GM13977 (cell line): ENCODE measurements at regions not wholly inside any gene's neighbourhood (a gene's known extent, or its start where the extent isn't known, plus 50 kb on each side); places are given as distances from the start of the nearest gene placed in this dataset.
"Not testable (repeated sequence)": the region's sequence is repeated elsewhere in the genome, so short reads cannot be mapped to it uniquely, and the experiment has no call there.

Source experiments
- DNase-seq: peaks from one replicate; pipeline ENCODE4 v3.0.0; 2012; ENCODE audit warnings: low spot score
- in situ Hi-C: fragments of 300-500 bp; cut with MboI; formaldehyde crosslinking; loops from one replicate; pipeline ENCODE4 v1.12.0; 2022; ENCODE audit warnings: low sequenced_read_pairs, low pct_unique_long_range_greater_than_20kb, mixed read lengths, inconsistent platforms; ENCODE audit not compliant: unreplicated experiment
- TF ChIP-seq, protein P1 (sequence below): IDR thresholded peaks from 2 replicates; pipeline ENCODE4 v1.5.1; 2012; ENCODE audit warnings: mild to moderate bottlenecking, control low read depth; ENCODE audit not compliant: insufficient read depth; ENCODE audit errors: extremely low read depth, missing control alignments

DNA sequence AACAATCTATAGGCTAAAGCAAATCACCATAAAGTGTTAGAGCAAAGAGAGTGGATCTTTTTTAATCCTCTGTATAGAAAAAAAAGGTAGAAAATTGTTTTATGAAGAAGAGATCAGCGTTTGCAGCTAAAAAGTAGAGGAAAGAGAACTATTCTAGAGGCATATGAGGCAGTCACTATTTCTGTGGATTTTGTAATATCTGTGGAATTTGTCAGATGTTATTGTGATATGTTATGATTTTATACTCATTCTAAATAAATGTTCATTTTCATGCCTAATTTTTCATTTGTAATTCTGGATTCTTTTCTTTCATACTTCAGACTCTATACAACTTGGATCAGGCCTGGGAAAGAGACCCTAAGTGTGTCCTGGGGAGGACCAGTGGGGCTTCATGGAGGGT lies 295.0 kb upstream of the LYZL1 start:
- TF ChIP-seq, protein P1, sequence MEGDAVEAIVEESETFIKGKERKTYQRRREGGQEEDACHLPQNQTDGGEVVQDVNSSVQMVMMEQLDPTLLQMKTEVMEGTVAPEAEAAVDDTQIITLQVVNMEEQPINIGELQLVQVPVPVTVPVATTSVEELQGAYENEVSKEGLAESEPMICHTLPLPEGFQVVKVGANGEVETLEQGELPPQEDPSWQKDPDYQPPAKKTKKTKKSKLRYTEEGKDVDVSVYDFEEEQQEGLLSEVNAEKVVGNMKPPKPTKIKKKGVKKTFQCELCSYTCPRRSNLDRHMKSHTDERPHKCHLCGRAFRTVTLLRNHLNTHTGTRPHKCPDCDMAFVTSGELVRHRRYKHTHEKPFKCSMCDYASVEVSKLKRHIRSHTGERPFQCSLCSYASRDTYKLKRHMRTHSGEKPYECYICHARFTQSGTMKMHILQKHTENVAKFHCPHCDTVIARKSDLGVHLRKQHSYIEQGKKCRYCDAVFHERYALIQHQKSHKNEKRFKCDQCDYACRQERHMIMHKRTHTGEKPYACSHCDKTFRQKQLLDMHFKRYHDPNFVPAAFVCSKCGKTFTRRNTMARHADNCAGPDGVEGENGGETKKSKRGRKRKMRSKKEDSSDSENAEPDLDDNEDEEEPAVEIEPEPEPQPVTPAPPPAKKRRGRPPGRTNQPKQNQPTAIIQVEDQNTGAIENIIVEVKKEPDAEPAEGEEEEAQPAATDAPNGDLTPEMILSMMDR: no peak
- no peak for DNase-seq
- in situ Hi-C loops: loop anchor here (10.0 kb wide), 1 partner anchor 329 kb away; no protein-coding TSS in a partner anchor

DNA sequence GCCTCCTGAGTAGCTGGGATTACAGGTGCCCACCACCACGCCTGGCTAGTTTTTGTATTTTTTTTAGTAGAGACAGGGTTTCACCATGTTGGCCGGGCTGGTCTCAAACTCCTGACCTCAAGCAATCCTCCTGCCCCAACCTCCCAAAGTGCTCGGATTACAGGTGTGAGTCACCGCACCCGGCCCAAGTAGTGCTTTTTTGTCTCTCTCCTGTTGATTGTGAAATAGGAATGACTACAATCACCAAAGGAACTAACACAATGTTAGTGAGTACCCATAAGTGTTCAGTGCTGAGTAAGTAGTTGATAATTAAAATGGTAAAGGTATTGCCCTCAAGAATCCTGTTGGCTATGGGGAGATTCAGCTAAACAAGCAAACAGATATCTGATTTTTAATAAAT lies 294.1 kb upstream of the LYZL1 start:
- not testable (repeated sequence) for DNase-seq
- in situ Hi-C loops: loop anchor here (10.0 kb wide), 1 partner anchor 330 kb away; no protein-coding TSS in a partner anchor

DNA sequence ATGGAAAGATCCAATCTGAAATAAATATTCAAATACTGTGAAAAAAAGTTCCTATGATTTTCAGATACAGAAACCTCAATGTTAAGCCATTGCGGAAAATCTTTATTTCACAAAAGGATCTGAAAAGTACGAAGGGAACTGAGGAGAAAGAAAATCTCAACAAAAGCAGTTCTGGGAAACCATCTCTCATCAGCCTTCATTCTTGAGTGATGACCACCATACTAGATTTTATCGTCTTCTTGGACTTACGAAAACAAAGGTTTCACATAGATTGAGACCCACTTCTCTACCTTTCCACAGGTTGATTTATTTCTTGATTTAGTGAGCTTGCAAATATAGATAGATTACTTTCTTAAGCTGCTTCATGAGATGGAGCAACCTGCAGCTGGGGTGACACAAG lies 293.4 kb upstream of the LYZL1 start:
- in situ Hi-C loops: loop anchor here (10.0 kb wide), 1 partner anchor 331 kb away; no protein-coding TSS in a partner anchor
- no peak for DNase-seq
- TF ChIP-seq, protein P1: no peak

DNA sequence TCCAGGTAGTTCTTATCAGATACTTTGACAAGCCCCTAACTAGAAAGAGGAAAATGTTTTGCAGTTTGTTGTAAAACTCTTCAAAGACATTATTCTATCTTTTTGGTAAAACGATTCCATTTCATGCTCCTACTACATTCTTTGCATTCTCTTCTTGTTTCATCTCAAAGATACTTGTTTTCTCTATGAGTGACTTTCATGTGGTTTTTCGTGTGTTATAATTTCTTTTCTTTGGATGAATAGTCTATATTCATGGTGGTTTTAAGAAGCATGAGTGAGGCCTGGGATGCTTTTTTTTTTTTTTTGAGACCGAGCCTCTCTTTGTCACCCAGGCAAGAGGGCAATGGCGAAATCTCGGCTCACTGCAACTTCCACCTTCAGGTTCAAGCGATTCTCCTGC lies 292.5 kb upstream of the LYZL1 start:
- DNase-seq: no peak
- TF ChIP-seq, protein P1: no peak
- in situ Hi-C loops: loop anchor here (10.0 kb wide), 1 partner anchor 332 kb away; no protein-coding TSS in a partner anchor

DNA sequence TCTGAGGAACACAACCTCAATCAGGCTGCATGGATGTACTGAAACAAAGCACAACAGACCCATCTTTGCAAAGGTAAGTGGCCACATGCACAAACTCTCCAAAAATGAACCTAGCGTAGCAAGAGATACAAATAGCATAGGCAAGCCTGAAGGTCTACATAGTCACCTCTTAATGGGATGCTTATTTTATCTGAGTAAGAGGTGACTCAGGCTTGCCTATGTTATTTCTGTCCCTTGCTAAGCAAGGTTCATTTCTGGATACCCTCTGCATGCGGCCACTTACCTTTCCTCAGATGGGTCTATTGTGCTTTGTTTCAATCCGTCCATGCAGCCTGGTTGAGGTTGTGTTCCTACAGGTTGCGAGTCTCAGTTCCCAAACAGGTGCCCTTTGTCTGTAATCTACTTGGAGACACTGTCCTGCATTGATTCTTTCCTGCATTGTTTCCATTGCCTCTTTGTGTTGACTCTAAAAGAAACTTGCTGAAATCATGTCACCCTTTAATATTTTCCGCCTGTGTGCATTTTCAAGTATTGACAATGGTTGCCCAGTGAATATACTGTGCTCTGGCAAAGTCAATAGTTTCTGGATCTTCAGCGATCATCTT lies 291.8 kb upstream of the LYZL1 start:
- no peak for DNase-seq
- in situ Hi-C loops: loop anchor here (10.0 kb wide), 1 partner anchor 332 kb away; no protein-coding TSS in a partner anchor
- TF ChIP-seq, protein P1: no peak

DNA sequence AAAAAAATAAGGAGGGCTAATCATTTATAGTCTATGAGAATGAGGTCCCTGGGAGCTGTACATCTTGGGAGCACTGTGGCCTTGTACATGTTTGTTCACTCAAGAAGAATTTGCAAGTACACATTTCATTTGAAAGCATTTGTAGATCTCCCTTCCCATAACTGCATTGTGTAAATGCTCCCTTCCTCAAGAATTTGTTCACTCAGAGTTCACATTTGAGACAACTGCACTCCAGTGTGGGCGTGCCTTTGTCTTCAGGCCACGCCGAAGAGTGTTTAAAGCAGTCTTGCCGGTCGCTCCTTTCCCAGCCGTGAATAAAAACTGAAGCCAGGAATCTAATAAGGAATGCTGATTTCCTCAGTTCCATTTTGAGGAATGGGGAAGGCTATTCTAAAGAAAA lies 291.1 kb upstream of the LYZL1 start:
- DNase-seq: no peak
- in situ Hi-C loops: loop anchor here (10.0 kb wide), 1 partner anchor 333 kb away; no protein-coding TSS in a partner anchor
- TF ChIP-seq, protein P1: no peak

DNA sequence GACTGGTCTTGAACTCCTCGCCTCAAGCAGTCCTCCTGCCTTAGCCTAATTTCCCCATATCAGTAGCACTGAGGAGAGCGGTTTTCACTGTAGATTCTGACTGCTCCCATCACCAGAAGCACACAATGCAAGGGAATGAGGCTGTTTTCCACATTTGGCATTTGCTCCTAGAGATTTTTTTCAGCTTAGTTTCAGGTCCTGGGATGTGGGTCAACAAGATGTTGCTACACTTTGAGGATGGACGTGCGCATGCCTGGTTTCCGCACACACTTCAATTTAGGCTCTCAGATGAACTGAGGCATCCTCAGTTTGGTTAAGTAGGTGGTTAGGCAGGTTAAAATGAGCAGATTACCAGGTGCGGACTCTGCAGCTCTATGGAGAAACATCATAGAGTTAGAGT lies 287.1 kb upstream of the LYZL1 start:
- TF ChIP-seq, protein P1: no peak
- in situ Hi-C loops: no loop called here

DNA sequence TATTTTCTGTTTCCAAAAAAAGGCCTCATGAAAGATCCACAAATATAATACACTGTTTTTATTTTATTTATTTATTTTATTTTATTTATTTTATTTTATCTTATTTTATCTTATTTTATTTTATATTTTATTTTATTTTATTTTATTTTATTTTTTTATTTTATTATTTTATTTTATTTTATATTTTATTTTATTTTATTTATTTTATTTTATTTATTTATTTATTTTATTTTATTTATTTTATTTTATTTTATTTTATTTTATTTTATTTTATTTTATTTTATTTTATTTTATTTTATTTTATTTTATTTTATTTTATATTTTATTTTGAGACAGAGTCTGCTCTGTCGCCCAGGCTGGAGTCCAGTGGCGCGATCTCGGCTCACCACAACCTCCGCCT lies 285.9 kb upstream of the LYZL1 start:
- DNase-seq, in situ Hi-C loops: not testable (repeated sequence)

More for the DNA sequence above, 287.1 kb upstream of the LYZL1 start:
- DNase-seq: no peak
